Heart left ventricle (tissue), 16 donors: ENCODE measurements at regions not wholly inside any gene's neighbourhood (a gene's known extent, or its start where the extent isn't known, plus 50 kb on each side); places are given as distances from the start of the nearest gene placed in this dataset.

Experiments
- ATAC-seq, 4 donors: fragments of 200-7000 bp; cut with Tn5 transposase; one replicate each; pipeline ENCODE4 v1.9.1; 2020 to 2022; ENCODE audit warnings: moderate library complexity in 4 of 4, mild to moderate bottlenecking in 3 of 4, moderate number of reproducible peaks in 1 of 4
- DNase-seq, 5 donors: peaks; one replicate each; pipeline ENCODE4 v3.0.0-alpha.2; 2020
- H3K27ac ChIP-seq, 12 donors: fragments of 200-600 bp; sonication (generic) in 4 of 12; one replicate each; pipeline versions ENCODE4 v1.5.0 to v1.8.0; 2016 to 2022; ENCODE audit warnings: mild to moderate bottlenecking in 2 of 12
- H3K27me3 ChIP-seq, 9 donors: fragments of 200-600 bp; sonication (generic) in 2 of 9; one replicate each; pipeline versions ENCODE4 v1.5.1 to v1.8.0; 2016 to 2022; ENCODE audit warnings: mild to moderate bottlenecking in 3 of 9
- H3K36me3 ChIP-seq, 9 donors: fragments of 200-600 bp; sonication (generic) in 2 of 9; one replicate each; pipeline versions ENCODE4 v1.5.0 to v1.8.0; 2018 to 2022; ENCODE audit warnings: mild to moderate bottlenecking in 2 of 9
- H3K4me1 ChIP-seq, 12 donors: fragments of 200-600 bp; sonication (generic) in 4 of 12; one replicate each; pipeline versions ENCODE4 v1.5.0 to v1.8.0; 2016 to 2022; ENCODE audit warnings: mild to moderate bottlenecking in 3 of 12
- H3K4me3 ChIP-seq, 12 donors: fragments of 200-600 bp; sonication (generic) in 4 of 12; one replicate each; pipeline versions ENCODE4 v1.5.0 to v1.8.0; 2017 to 2022; ENCODE audit warnings: mild to moderate bottlenecking in 9 of 12, moderate library complexity in 4 of 12
- H3K9me3 ChIP-seq, 12 donors: fragments of 200-600 bp; sonication (generic) in 4 of 12; one replicate each; pipeline versions ENCODE4 v1.5.0 to v1.8.0; 2016 to 2022; ENCODE audit warnings: mild to moderate bottlenecking in 1 of 12
- POLR2A ChIP-seq, 2 donors: fragments of 450-650 bp; IDR thresholded peaks; one replicate each; pipeline ENCODE4 v1.6.1; 2017; ENCODE audit warnings: antibody characterized with exemption in 2 of 2, mild to moderate bottlenecking in 2 of 2, moderate library complexity in 2 of 2
- WGBS, 4 donors: extraction: QIAGEN DNeasy Blood & Tissue Kit in 2 of 4; methylation state at CpG; one replicate each; pipeline versions ENCODE4 v1.1.5 to v1.1.7; 2013 to 2018; 5-methylcytosine and 5-hydroxymethylcytosine counted together
- intact Hi-C, 10 donors: fragments of 100-400 bp; cut with DNase I; formaldehyde crosslinking; loops; one replicate each; pipeline versions ENCODE4 v1.11.1 to v1.14.2; 2022
- TF ChIP-seq, protein P1 (sequence below), 12 donors: fragments of 200-600 bp; sonication (generic) in 4 of 12; IDR thresholded peaks; one replicate each; pipeline versions ENCODE4 v1.5.0 to v1.8.0; 2018 to 2022; ENCODE audit warnings: antibody characterized with exemption in 12 of 12, mild to moderate bottlenecking in 5 of 12
- donor health status: ischemic (EF 13 %, LVEDD 7.1; RV severe dilation, severe dysfunction).
- donor health status: healthy with polysubstance abuse.
- donor health status: DM: no; HTN: yes; CAD: no.
- donor health status: DM: no; HTN: no; CAD: no.
- donor health status: ischemic (EF 25% LVEDD 6.9; RV normal size, moderate dysfunction).
- donor health status: ischemic (EF 25% LVEDD 5.7; RV mildly dilated, moderate dysfunction).
- donor health status: healthy.
- donor health status: DM: yes; HTN: yes; CAD: no.
- donor health status: ischemic (EF 35%, LVEDD 5.7; RV mildly dilated, moderate dysfunction).
- donor health status: nonischemic (EF 11% LVEDD 7.7; RV severe dilation, severe dysfunction).
- donor health status: DM: yes; HTN: yes; CAD: no.
- donor health status: PGD.
- donor health status: ischemic (EF 29% LVEDD 5.4; RV normal size, mild dysfunction).
- donor health status: nonischemic (EF 23%, LVEDD 6.1; RV moderate dilation, normal function).

DNA sequence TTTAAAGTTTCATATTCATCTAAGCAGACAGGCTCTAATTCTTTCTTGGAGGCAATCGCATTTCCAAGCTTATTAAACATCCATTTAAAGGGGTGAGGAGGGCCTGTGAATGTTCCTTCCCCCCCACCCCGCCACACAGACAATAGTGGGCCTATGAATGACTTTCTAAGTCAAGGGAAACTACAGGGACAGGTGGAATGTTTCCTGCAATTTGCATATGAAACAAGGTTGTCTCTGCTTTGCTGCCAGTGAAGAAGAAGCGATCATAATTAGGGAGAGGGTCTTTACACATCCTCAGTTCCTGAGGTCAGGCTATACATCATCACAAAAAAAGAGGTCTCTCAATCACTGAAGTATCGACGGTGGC is 127.9 kb upstream of the OPCML start:
- Histone ChIP-seq H3K4me1 (no peaks in the 10 kb centered on the region), H3K27me3 (peaks cover 0 to 24% (median 0%) of the 10 kb centered on the region in 9 donors), H3K27ac (no peak overlapping the region), H3K4me3 (no peak overlapping the region), H3K36me3 (no peaks in the 10 kb centered on the region), H3K9me3 (peaks cover 0 to 9% (median 0%) of the 10 kb centered on the region in 12 donors)
- intact Hi-C loops, result no loop called here
- ATAC-seq, result no peak
- no peak for DNase-seq
- TF ChIP-seq, protein P1, sequence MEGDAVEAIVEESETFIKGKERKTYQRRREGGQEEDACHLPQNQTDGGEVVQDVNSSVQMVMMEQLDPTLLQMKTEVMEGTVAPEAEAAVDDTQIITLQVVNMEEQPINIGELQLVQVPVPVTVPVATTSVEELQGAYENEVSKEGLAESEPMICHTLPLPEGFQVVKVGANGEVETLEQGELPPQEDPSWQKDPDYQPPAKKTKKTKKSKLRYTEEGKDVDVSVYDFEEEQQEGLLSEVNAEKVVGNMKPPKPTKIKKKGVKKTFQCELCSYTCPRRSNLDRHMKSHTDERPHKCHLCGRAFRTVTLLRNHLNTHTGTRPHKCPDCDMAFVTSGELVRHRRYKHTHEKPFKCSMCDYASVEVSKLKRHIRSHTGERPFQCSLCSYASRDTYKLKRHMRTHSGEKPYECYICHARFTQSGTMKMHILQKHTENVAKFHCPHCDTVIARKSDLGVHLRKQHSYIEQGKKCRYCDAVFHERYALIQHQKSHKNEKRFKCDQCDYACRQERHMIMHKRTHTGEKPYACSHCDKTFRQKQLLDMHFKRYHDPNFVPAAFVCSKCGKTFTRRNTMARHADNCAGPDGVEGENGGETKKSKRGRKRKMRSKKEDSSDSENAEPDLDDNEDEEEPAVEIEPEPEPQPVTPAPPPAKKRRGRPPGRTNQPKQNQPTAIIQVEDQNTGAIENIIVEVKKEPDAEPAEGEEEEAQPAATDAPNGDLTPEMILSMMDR (IDR thresholded peaks at IDR 0.05), result no peak
- no peak for TF ChIP-seq POLR2A (IDR thresholded peaks at IDR 0.05)
- 68 to 84% (median 75%) methylated on average over 5 of the region's 5 CpGs for WGBS, 4 donors

DNA sequence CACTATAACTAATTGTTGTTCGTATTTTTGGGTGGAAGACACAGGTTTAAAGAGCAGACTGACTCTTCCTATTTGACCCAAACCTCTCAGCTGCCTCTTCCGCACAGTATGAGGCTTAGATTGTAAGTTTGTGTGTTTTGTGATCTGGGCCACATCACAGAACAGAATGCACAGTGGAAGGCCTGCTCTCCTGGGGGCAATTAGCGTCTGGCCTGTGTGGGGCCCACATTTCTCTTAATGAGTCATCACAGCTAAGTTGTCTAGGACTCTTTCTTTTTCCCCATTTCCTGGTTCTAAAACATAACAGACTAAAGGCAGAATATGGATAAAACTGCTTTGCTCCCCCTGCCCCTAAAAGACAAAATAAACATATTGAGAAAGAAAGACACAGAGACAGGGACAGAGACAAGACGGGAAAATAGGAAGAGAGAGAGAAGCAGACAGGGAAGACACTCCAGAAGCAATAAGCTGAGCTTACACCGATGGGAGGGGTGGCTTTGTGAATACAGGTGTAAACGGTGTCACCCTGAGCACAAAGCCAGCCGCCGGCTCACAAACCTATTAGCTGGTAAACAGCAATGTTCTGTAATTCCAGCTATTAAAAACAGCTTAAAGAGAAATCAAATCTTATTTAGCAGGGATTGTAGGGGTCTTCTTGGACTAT is 127.4 kb upstream of the OPCML start:
- peaks cover 0 to 9% (median 0%) of the 10 kb centered on the region in 12 donors for H3K9me3 ChIP-seq
- H3K4me1 ChIP-seq, result no peaks in the 10 kb centered on the region
- TF ChIP-seq POLR2A (IDR thresholded peaks at IDR 0.05), result no peak
- TF ChIP-seq, protein P1 (IDR thresholded peaks at IDR 0.05), result no peak
- DNase-seq (no peak), ATAC-seq (peak in 1 of 4 donors; percentile 67)
- H3K27me3 ChIP-seq, result peaks cover 0 to 24% (median 0%) of the 10 kb centered on the region in 9 donors
- no peak overlapping the region for H3K4me3 ChIP-seq
- no peak overlapping the region for H3K27ac ChIP-seq
- WGBS, 4 donors, result 59 to 62% (median 60%) methylated on average over 8 of the region's 8 CpGs
- intact Hi-C loops, result no loop called here
- no peaks in the 10 kb centered on the region for H3K36me3 ChIP-seq

DNA sequence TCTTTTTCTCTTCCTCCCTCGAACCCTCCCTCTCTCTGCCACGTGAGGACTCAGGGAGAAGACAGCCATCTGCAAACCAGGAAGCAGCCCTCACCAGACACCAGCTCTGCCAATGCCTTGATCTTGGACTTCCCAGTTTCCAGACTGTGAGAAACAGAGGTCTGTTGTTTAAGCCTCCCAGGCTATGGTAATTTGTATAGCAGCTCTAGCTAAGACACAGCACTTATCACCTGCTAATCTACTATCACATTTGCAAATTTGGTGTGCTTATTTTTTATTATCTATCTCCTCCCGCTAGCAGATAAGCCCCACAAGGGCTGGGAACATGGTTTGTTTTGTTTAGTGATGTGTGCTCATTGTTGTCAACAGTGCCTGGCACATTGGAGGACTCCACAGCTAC is 124.8 kb upstream of the OPCML start:
- Histone ChIP-seq H3K27ac (no peak overlapping the region), H3K27me3 (peaks cover 0 to 24% (median 0%) of the 10 kb centered on the region in 9 donors), H3K9me3 (peaks cover 0 to 9% (median 0%) of the 10 kb centered on the region in 12 donors), H3K4me1 (no peaks in the 10 kb centered on the region), H3K36me3 (no peaks in the 10 kb centered on the region), H3K4me3 (no peak overlapping the region)
- TF ChIP-seq POLR2A (IDR thresholded peaks at IDR 0.05), result no peak
- TF ChIP-seq, protein P1 (IDR thresholded peaks at IDR 0.05), result no peak
- 43 to 56% (median 48%) methylated on average over 3 of the region's 3 CpGs for WGBS, 4 donors
- intact Hi-C loops, result no loop called here
- ATAC-seq (no peak), DNase-seq (no peak)

DNA sequence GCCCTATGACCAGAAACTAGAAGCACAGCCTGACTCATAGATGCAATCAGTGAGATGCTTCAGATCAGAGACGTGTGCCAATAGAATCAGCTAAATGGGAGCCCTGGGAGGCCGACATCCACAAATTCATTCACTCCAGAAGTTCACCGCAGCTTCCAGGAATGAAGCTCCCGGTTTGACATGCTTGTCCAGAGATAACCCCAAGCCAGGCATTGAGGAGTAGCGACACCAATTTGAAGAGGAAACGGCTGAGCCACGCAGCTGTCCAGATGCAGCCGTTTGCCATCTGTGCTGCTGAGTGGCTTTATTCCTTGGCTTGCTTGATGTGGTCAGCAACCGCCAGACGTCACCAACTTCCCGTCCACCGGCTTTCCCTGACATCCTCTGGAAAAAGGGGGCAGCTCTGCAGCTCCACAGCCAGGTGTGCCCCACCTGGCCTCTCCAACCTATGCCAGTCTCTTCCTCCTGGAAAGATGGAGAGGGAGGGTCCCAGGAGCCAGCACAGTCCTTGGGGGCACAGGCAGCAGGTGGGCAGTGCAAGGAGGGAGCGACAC is 123.9 kb upstream of the OPCML start:
- 58 to 73% (median 65%) methylated on average over 12 to 13 of the region's 13 CpGs for WGBS, 4 donors
- H3K27ac ChIP-seq, result no peak overlapping the region
- intact Hi-C loops, result no loop called here
- ATAC-seq (no peak), DNase-seq (no peak)
- H3K36me3 ChIP-seq, result no peaks in the 10 kb centered on the region
- no peaks in the 10 kb centered on the region for H3K4me1 ChIP-seq
- H3K27me3 ChIP-seq, result peaks cover 0 to 24% (median 0%) of the 10 kb centered on the region in 9 donors
- TF ChIP-seq POLR2A (IDR thresholded peaks at IDR 0.05), result no peak
- TF ChIP-seq, protein P1 (IDR thresholded peaks at IDR 0.05), result no peak
- H3K4me3 ChIP-seq, result no peak overlapping the region
- peaks cover 0 to 9% (median 0%) of the 10 kb centered on the region in 12 donors for H3K9me3 ChIP-seq
